A673 (cell line): ENCODE measurements at regions not wholly inside any gene's neighbourhood (a gene's known extent, or its start where the extent isn't known, plus 50 kb on each side); places are given as distances from the start of the nearest gene placed in this dataset.

Experiments
- CTCF ChIP-seq: fragments of 300-800, 200-600 bp; sonication (generic); conservative IDR thresholded peaks from 2 replicates; pipeline ENCODE4 v1.5.1; 2017; ENCODE audit warnings: low read depth, mild to moderate bottlenecking, antibody characterized with exemption, low read length, moderate library complexity, mixed read lengths
- EZH2 ChIP-seq: fragments of 200-600 bp; sonication (generic); IDR thresholded peaks from 2 replicates; pipeline ENCODE4 v1.6.1; 2017; ENCODE audit warnings: borderline replicate concordance, low read depth, mild to moderate bottlenecking, mixed read lengths, antibody characterized with exemption, low read length; ENCODE audit not compliant: poor library complexity, severe bottlenecking

GRCh38 chr6:147944122-147944521 is 398.5 kb upstream of the SASH1 start:
- TF ChIP-seq CTCF (no peak), EZH2 (no peak)
